Esophagus squamous epithelium (tissue), 5 donors: ENCODE measurements at regions not wholly inside any gene's neighbourhood (a gene's known extent, or its start where the extent isn't known, plus 50 kb on each side); places are given as distances from the start of the nearest gene placed in this dataset.

Source experiments
- DNase-seq: peaks from one replicate; lab custom pipeline; 2025; lab: John Stamatoyannopoulos, UW
- H3K27ac ChIP-seq, 4 donors: fragments of 200-600 bp; sonication (generic); one replicate each; pipeline ENCODE4 v1.5.1; 2016 to 2019; ENCODE audit warnings: mild to moderate bottlenecking in 1 of 4
- H3K27me3 ChIP-seq, 4 donors: fragments of 200-600 bp; sonication (generic); 1 replicate in 3 of 4; 2 replicates in 1 of 4; pipeline versions ENCODE4 v1.5.1 to v1.6.0; 2017 to 2021; ENCODE audit warnings: antibody characterized with exemption in 1 of 4
- H3K36me3 ChIP-seq, 3 donors: fragments of 200-600 bp; sonication (generic); one replicate each; pipeline ENCODE4 v1.5.1; 2016 to 2019
- H3K4me1 ChIP-seq, 3 donors: fragments of 200-600 bp; sonication (generic); one replicate each; pipeline ENCODE4 v1.5.1; 2017 to 2019
- H3K4me3 ChIP-seq, 4 donors: fragments of 200-600 bp; sonication (generic); 1 replicate in 3 of 4; 2 replicates in 1 of 4; pipeline ENCODE4 v1.5.1; 2016 to 2019; ENCODE audit warnings: mild to moderate bottlenecking in 2 of 4, moderate library complexity in 1 of 4
- H3K9me3 ChIP-seq, 3 donors: fragments of 200-600 bp; sonication (generic); one replicate each; pipeline ENCODE4 v1.5.1; 2016 to 2019
- CTCF ChIP-seq, 6 experiments: fragments of 450-650 bp in 4 of 6; fragments of 200-600 bp in 2 of 6; sonication (generic) in 2 of 6; IDR thresholded peaks; one replicate each; pipeline ENCODE4 v1.5.1; 2016 to 2019; ENCODE audit warnings: antibody characterized with exemption in 6 of 6, mild to moderate bottlenecking in 4 of 6, moderate library complexity in 4 of 6
- POLR2A ChIP-seq, 4 donors: fragments of 450-650 bp; IDR thresholded peaks; one replicate each; pipeline ENCODE4 v1.6.1; 2017; ENCODE audit warnings: antibody characterized with exemption in 4 of 4, mild to moderate bottlenecking in 4 of 4, moderate library complexity in 3 of 4
- WGBS, 2 donors: methylation state at CpG; one replicate each; pipeline ENCODE4 v1.1.5; 2018; 5-methylcytosine and 5-hydroxymethylcytosine counted together
- intact Hi-C: fragments of 100-400 bp; cut with DNase I; formaldehyde crosslinking; loops from one replicate; pipeline ENCODE4 v1.15.0; 2022
- donor health status: DM: yes; HTN: yes; CAD: no.

- Histone ChIP-seq H3K9me3 (no peaks in the 10 kb centered on the region), H3K36me3 (no peaks in the 10 kb centered on the region), H3K4me1 (peaks cover 2 to 13% (median 9%) of the 10 kb centered on the region in 3 donors), H3K27me3 (no peaks in the 10 kb centered on the region), H3K27ac (no peak overlapping the region), H3K4me3 (no peak overlapping the region)
- WGBS, 2 donors = 69 to 95% methylated on average over 13 to 20 of the region's 26 CpGs
- DNase-seq = no peak
- TF ChIP-seq POLR2A (IDR thresholded peaks at IDR 0.05) = no peak
- peak in 1 of 6 experiments; percentile 25 for TF ChIP-seq CTCF (IDR thresholded peaks at IDR 0.05)
- intact Hi-C loops = no loop called here
These were observed 133.0 kb upstream of the GSE1 start for GRCh38 chr16:85479972-85480726.

GRCh38 chr16:85480727-85481101, 132.4 kb upstream of the GSE1 start:
- Histone ChIP-seq H3K27me3 (no peaks in the 10 kb centered on the region), H3K4me1 (peaks cover 0 to 7% (median 6%) of the 10 kb centered on the region in 3 donors), H3K36me3 (no peaks in the 10 kb centered on the region), H3K27ac (no peak overlapping the region), H3K9me3 (no peaks in the 10 kb centered on the region), H3K4me3 (no peak overlapping the region)
- 70 to 79% methylated on average over 15 to 16 of the region's 18 CpGs for WGBS, 2 donors
- no peak for DNase-seq
- no peak for TF ChIP-seq POLR2A (IDR thresholded peaks at IDR 0.05)
- TF ChIP-seq CTCF (IDR thresholded peaks at IDR 0.05) = no peak
- intact Hi-C loops = no loop called here

GRCh38 chr16:85481206-85481605, 131.9 kb upstream of the GSE1 start:
- no peak overlapping the region for H3K27ac ChIP-seq
- intact Hi-C loops = no loop called here

GRCh38 chr16:85481738-85482137, 131.4 kb upstream of the GSE1 start:
- intact Hi-C loops = no loop called here

More at GRCh38 chr16:85481206-85481605, 131.9 kb upstream of the GSE1 start:
- TF ChIP-seq CTCF (IDR thresholded peaks at IDR 0.05) (no peak), POLR2A (IDR thresholded peaks at IDR 0.05) (no peak)
- no peak for DNase-seq
- Histone ChIP-seq H3K27me3 (no peaks in the 10 kb centered on the region), H3K9me3 (no peaks in the 10 kb centered on the region), H3K4me1 (peaks cover 0 to 2% (median under 1%) of the 10 kb centered on the region in 3 donors), H3K36me3 (no peaks in the 10 kb centered on the region), H3K4me3 (no peak overlapping the region)
- WGBS, 2 donors = 86 to 100% methylated on average over 1 of the region's 1 CpG

More at GRCh38 chr16:85481738-85482137, 131.4 kb upstream of the GSE1 start:
- H3K36me3 ChIP-seq = no peaks in the 10 kb centered on the region
- TF ChIP-seq CTCF (IDR thresholded peaks at IDR 0.05) = no peak
- no peak for TF ChIP-seq POLR2A (IDR thresholded peaks at IDR 0.05)
- no peak overlapping the region for H3K27ac ChIP-seq
- H3K27me3 ChIP-seq = no peaks in the 10 kb centered on the region
- DNase-seq = no peak
- no peaks in the 10 kb centered on the region for H3K9me3 ChIP-seq
- no peaks in the 10 kb centered on the region for H3K4me1 ChIP-seq
- H3K4me3 ChIP-seq = no peak overlapping the region
- WGBS, 2 donors = 78 to 92% methylated on average over 2 to 3 of the region's 19 CpGs
